Activated B cell treated with CpG ODN at 0.5 μM for 24 hours (primary cell): ENCODE measurements at regions not wholly inside any gene's neighbourhood (a gene's known extent, or its start where the extent isn't known, plus 50 kb on each side); places are given as distances from the start of the nearest gene placed in this dataset.

Source experiments
- ATAC-seq: fragments of 200-7000 bp; cut with Tn5 transposase; one replicate; pipeline ENCODE4 v1.10.0; 2021; ENCODE audit warnings: low read depth, mild to moderate bottlenecking, moderate library complexity
- CTCF ChIA-PET: fragments of 350-600 bp; sonication (Branson Sonifier 250); formaldehyde crosslinking; loops from one replicate; lab custom pipeline; 2021; ENCODE audit warnings: antibody characterized with exemption; lab: Charles Lee
- POLR2A ChIA-PET: fragments of 350-600 bp; sonication (Branson Sonifier 250); formaldehyde crosslinking; loops from one replicate; lab custom pipeline; 2021; ENCODE audit warnings: antibody characterized with exemption; lab: Charles Lee
- DNase-seq: peaks from one replicate; pipeline ENCODE4 v3.0.0; 2022
- H3K27ac Mint-ChIP-seq: one replicate; pipeline ENCODE4 v1.8.0; 2020; ENCODE audit warnings: mixed read lengths
- H3K27me3 Mint-ChIP-seq: one replicate; pipeline ENCODE4 v1.8.0; 2021; ENCODE audit warnings: mixed read lengths
- H3K36me3 Mint-ChIP-seq: one replicate; pipeline ENCODE4 v1.8.0; 2021; ENCODE audit warnings: low read depth, mixed read lengths
- H3K4me1 Mint-ChIP-seq: one replicate; pipeline ENCODE4 v1.8.0; 2021; ENCODE audit warnings: mixed read lengths
- H3K4me3 Mint-ChIP-seq: one replicate; pipeline ENCODE4 v1.8.0; 2020; ENCODE audit warnings: mild to moderate bottlenecking, mixed read lengths
- H3K9me3 Mint-ChIP-seq: one replicate; pipeline ENCODE4 v1.8.0; 2020; ENCODE audit warnings: mixed read lengths
- CTCF ChIP-seq: fragments of 200-600 bp; IDR thresholded peaks from one replicate; pipeline ENCODE4 v1.8.0; 2022; ENCODE audit warnings: antibody characterized with exemption, mild to moderate bottlenecking
- intact Hi-C: fragments of 100-400 bp; cut with micrococcal nuclease; formaldehyde crosslinking; loops from one replicate; pipeline ENCODE4 v1.15.1; 2024

GRCh38 chr9:28887188-28887884 is 1314.1 kb upstream of the C9orf72 start:
- ChIA-PET CTCF (no interaction called here), POLR2A (no interaction called here)
- no peak overlapping the region for H3K27ac Mint-ChIP-seq
- ATAC-seq (no peak), DNase-seq (no peak)
- H3K4me1 Mint-ChIP-seq = no peaks in the 10 kb centered on the region
- H3K9me3 Mint-ChIP-seq = no peaks in the 10 kb centered on the region
- no peak overlapping the region for H3K4me3 Mint-ChIP-seq
- intact Hi-C loops = no loop called here
- H3K36me3 Mint-ChIP-seq = no peaks in the 10 kb centered on the region
- no peak for TF ChIP-seq CTCF
- no peaks in the 10 kb centered on the region for H3K27me3 Mint-ChIP-seq

- intact Hi-C loops = no loop called here
- no peak for TF ChIP-seq CTCF
- H3K4me3 Mint-ChIP-seq = no peak overlapping the region
- ChIA-PET CTCF (no interaction called here), POLR2A (no interaction called here)
- DNase-seq (no peak), ATAC-seq (no peak)
- H3K27me3 Mint-ChIP-seq = no peaks in the 10 kb centered on the region
- H3K36me3 Mint-ChIP-seq = no peaks in the 10 kb centered on the region
- H3K9me3 Mint-ChIP-seq = no peaks in the 10 kb centered on the region
- H3K27ac Mint-ChIP-seq = no peak overlapping the region
- H3K4me1 Mint-ChIP-seq = no peaks in the 10 kb centered on the region
Measured at GRCh38 chr9:28888806-28889205, 1315.5 kb upstream of the C9orf72 start.

GRCh38 chr9:28892538-28892937 is 1319.3 kb upstream of the C9orf72 start:
- DNase-seq (no peak), ATAC-seq (no peak)
- POLR2A ChIA-PET = no interaction called here
- H3K4me1 Mint-ChIP-seq = no peaks in the 10 kb centered on the region
- no peak for TF ChIP-seq CTCF
- H3K4me3 Mint-ChIP-seq = no peak overlapping the region
- intact Hi-C loops = no loop called here
- CTCF ChIA-PET = no interaction called here
- H3K9me3 Mint-ChIP-seq = no peaks in the 10 kb centered on the region
- no peaks in the 10 kb centered on the region for H3K27me3 Mint-ChIP-seq
- no peaks in the 10 kb centered on the region for H3K36me3 Mint-ChIP-seq
- no peak overlapping the region for H3K27ac Mint-ChIP-seq

- ATAC-seq = no peak
- Mint-ChIP-seq H3K4me3 (no peak overlapping the region), H3K4me1 (no peaks in the 10 kb centered on the region), H3K27me3 (no peaks in the 10 kb centered on the region), H3K9me3 (peaks cover 4% of the 10 kb centered on the region), H3K36me3 (no peaks in the 10 kb centered on the region), H3K27ac (no peak overlapping the region)
- CTCF ChIA-PET = no interaction called here
- intact Hi-C loops = no loop called here
- no peak for DNase-seq
- POLR2A ChIA-PET = no interaction called here
- no peak for TF ChIP-seq CTCF
Measured at GRCh38 chr9:28899267-28899666, 1326.0 kb upstream of the C9orf72 start.

GRCh38 chr9:28899926-28900325 is 1326.6 kb upstream of the C9orf72 start:
- intact Hi-C loops = no loop called here
- peaks cover 4% of the 10 kb centered on the region for H3K9me3 Mint-ChIP-seq
- no peak overlapping the region for H3K27ac Mint-ChIP-seq
- no peaks in the 10 kb centered on the region for H3K27me3 Mint-ChIP-seq
- no peaks in the 10 kb centered on the region for H3K4me1 Mint-ChIP-seq
- no peak for ATAC-seq
- no peaks in the 10 kb centered on the region for H3K36me3 Mint-ChIP-seq
- no peak for TF ChIP-seq CTCF
- POLR2A ChIA-PET = no interaction called here
- CTCF ChIA-PET = no interaction called here
- no peak overlapping the region for H3K4me3 Mint-ChIP-seq
- no peak for DNase-seq
